CD4-positive, alpha-beta T cell (primary cell): ENCODE measurements at regions not wholly inside any gene's neighbourhood (a gene's known extent, or its start where the extent isn't known, plus 50 kb on each side); places are given as distances from the start of the nearest gene placed in this dataset.

Experiments
- ATAC-seq: fragments of 200-7000 bp; cut with Tn5 transposase; one replicate; pipeline ENCODE4 v1.10.0; 2022; ENCODE audit warnings: mild to moderate bottlenecking; ENCODE audit not compliant: poor library complexity
- CTCF ChIA-PET: fragments of 350-600 bp; sonication (Branson Sonifier 250); formaldehyde crosslinking; loops from one replicate; lab custom pipeline; 2021; ENCODE audit warnings: antibody characterized with exemption, inconsistent platforms; lab: Charles Lee
- POLR2A ChIA-PET: fragments of 350-600 bp; sonication (Branson Sonifier 250); formaldehyde crosslinking; loops from one replicate; lab custom pipeline; 2021; ENCODE audit warnings: antibody characterized with exemption, inconsistent platforms; lab: Charles Lee
- DNase-seq, 14 experiments: peaks; one replicate each; pipeline ENCODE4 v3.0.0-alpha.2; 2013 to 2020; ENCODE audit warnings: mixed read lengths in 2 of 14
- H3K27ac ChIP-seq, 2 donors: one replicate each; pipeline versions ENCODE4 v1.5.1 to v1.7.0; 2013; ENCODE audit warnings: low read length in 2 of 2, low read depth in 1 of 2, mild to moderate bottlenecking in 1 of 2
- H3K27me3 ChIP-seq, 2 experiments: 1 replicate in 1 of 2; 2 replicates in 1 of 2; pipeline versions ENCODE4 v1.6.1 to v1.7.0; 2013; ENCODE audit warnings: low read length in 2 of 2, control low read depth in 1 of 2, mild to moderate bottlenecking in 1 of 2, moderate library complexity in 1 of 2; ENCODE audit not compliant: insufficient read depth in 2 of 2, control insufficient read depth in 1 of 2
- H3K36me3 ChIP-seq: one replicate; pipeline ENCODE4 v1.6.1; 2013; ENCODE audit warnings: low read length, control low read depth; ENCODE audit not compliant: insufficient read depth
- H3K4me1 ChIP-seq: one replicate; pipeline ENCODE4 v1.6.1; 2013; ENCODE audit warnings: low read length, control low read depth; ENCODE audit not compliant: insufficient read depth
- H3K4me3 ChIP-seq: one replicate; pipeline ENCODE4 v1.5.1; 2013; ENCODE audit warnings: mild to moderate bottlenecking, low read length, moderate library complexity
- H3K9me3 ChIP-seq, 2 experiments: 1 replicate in 1 of 2; 2 replicates in 1 of 2; pipeline versions ENCODE4 v1.6.1 to v1.7.0; 2013; ENCODE audit warnings: low read length in 2 of 2, mild to moderate bottlenecking in 2 of 2, control low read depth in 1 of 2, moderate library complexity in 1 of 2; ENCODE audit not compliant: control insufficient read depth in 1 of 2, insufficient read depth in 1 of 2
- H3K27ac Mint-ChIP-seq: one replicate; pipeline ENCODE4 v1.8.0; 2020; ENCODE audit warnings: mixed read lengths
- H3K27me3 Mint-ChIP-seq: one replicate; pipeline ENCODE4 v1.8.0; 2021; ENCODE audit warnings: mixed read lengths
- H3K36me3 Mint-ChIP-seq: one replicate; pipeline ENCODE4 v1.8.0; 2021; ENCODE audit warnings: low read depth, mixed read lengths
- H3K4me1 Mint-ChIP-seq: one replicate; pipeline ENCODE4 v1.8.0; 2021; ENCODE audit warnings: low read depth, mixed read lengths
- H3K4me3 Mint-ChIP-seq: one replicate; pipeline ENCODE4 v1.8.0; 2020; ENCODE audit warnings: mild to moderate bottlenecking, mixed read lengths
- H3K9me3 Mint-ChIP-seq: one replicate; pipeline ENCODE4 v1.8.0; 2020; ENCODE audit warnings: mixed read lengths
- intact Hi-C, 2 experiments: fragments of 100-400 bp; cut with DNase I in 1 of 2; cut with micrococcal nuclease in 1 of 2; formaldehyde crosslinking; loops; one replicate each; pipeline versions ENCODE4 v1.15.1 to v1.9.0; 2023 to 2025; cut with DNase I, micrococcal nuclease
- TF ChIP-seq, protein P1 (sequence below): fragments of 200-600 bp; IDR thresholded peaks from one replicate; pipeline ENCODE4 v1.8.0; 2022; ENCODE audit warnings: antibody characterized with exemption, mild to moderate bottlenecking

GRCh38 chr9:27943501-27943900 is 370.2 kb upstream of the C9orf72 start:
- ATAC-seq: no peak
- H3K9me3 ChIP-seq: no peaks in the 10 kb centered on the region
- TF ChIP-seq, protein P1, sequence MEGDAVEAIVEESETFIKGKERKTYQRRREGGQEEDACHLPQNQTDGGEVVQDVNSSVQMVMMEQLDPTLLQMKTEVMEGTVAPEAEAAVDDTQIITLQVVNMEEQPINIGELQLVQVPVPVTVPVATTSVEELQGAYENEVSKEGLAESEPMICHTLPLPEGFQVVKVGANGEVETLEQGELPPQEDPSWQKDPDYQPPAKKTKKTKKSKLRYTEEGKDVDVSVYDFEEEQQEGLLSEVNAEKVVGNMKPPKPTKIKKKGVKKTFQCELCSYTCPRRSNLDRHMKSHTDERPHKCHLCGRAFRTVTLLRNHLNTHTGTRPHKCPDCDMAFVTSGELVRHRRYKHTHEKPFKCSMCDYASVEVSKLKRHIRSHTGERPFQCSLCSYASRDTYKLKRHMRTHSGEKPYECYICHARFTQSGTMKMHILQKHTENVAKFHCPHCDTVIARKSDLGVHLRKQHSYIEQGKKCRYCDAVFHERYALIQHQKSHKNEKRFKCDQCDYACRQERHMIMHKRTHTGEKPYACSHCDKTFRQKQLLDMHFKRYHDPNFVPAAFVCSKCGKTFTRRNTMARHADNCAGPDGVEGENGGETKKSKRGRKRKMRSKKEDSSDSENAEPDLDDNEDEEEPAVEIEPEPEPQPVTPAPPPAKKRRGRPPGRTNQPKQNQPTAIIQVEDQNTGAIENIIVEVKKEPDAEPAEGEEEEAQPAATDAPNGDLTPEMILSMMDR: no peak
- H3K27me3 ChIP-seq: no peaks in the 10 kb centered on the region
- intact Hi-C loops: no loop called here
- Mint-ChIP-seq H3K4me1 (no peaks in the 10 kb centered on the region), H3K27ac (no peak overlapping the region), H3K36me3 (no peaks in the 10 kb centered on the region), H3K27me3 (no peaks in the 10 kb centered on the region), H3K4me3 (no peak overlapping the region), H3K9me3 (no peaks in the 10 kb centered on the region)
- no peak overlapping the region for H3K4me3 ChIP-seq
- H3K36me3 ChIP-seq: no peaks in the 10 kb centered on the region
- no peak overlapping the region for H3K27ac ChIP-seq
- no peak for DNase-seq
- POLR2A ChIA-PET: no interaction called here
- no peaks in the 10 kb centered on the region for H3K4me1 ChIP-seq
- CTCF ChIA-PET: no interaction called here

DNA sequence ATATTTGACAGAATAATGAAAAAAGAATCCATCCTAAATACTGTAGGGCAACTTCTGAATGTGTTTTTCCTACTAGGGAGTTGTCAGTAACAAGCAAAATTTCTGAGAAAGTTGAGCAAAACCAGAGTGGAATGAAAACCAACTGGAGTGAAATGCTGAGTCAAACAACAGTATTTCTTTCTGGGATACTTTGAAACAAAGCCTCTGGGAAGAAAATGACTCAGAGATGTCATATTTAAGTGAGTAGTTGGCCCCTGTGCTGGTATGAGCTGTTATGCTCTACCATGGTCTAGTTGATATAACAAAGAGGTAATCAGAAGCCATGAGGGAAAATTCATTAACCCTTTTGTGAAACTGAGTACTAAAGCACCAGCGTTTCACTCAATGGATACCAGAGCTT is 372.1 kb upstream of the C9orf72 start:
- no peak for DNase-seq
- Histone ChIP-seq H3K27ac (no peak overlapping the region), H3K4me1 (no peaks in the 10 kb centered on the region), H3K4me3 (no peak overlapping the region), H3K27me3 (no peaks in the 10 kb centered on the region), H3K36me3 (no peaks in the 10 kb centered on the region), H3K9me3 (peaks cover 0 to 6% of the 10 kb centered on the region in 2 experiments)
- ChIA-PET CTCF (no interaction called here), POLR2A (no interaction called here)
- H3K4me1 Mint-ChIP-seq: no peaks in the 10 kb centered on the region
- H3K27ac Mint-ChIP-seq: no peak overlapping the region
- H3K36me3 Mint-ChIP-seq: no peaks in the 10 kb centered on the region
- TF ChIP-seq, protein P1: no peak
- H3K27me3 Mint-ChIP-seq: no peaks in the 10 kb centered on the region
- H3K4me3 Mint-ChIP-seq: no peak overlapping the region
- ATAC-seq: no peak
- intact Hi-C loops: no loop called here
- no peaks in the 10 kb centered on the region for H3K9me3 Mint-ChIP-seq

- Mint-ChIP-seq H3K4me3 (no peak overlapping the region), H3K27me3 (no peaks in the 10 kb centered on the region), H3K36me3 (no peaks in the 10 kb centered on the region), H3K4me1 (no peaks in the 10 kb centered on the region), H3K27ac (no peak overlapping the region), H3K9me3 (no peaks in the 10 kb centered on the region)
- no peaks in the 10 kb centered on the region for H3K27me3 ChIP-seq
- TF ChIP-seq, protein P1: no peak
- DNase-seq (no peak), ATAC-seq (no peak)
- no peaks in the 10 kb centered on the region for H3K4me1 ChIP-seq
- intact Hi-C loops: no loop called here
- H3K27ac ChIP-seq: no peak overlapping the region
- H3K36me3 ChIP-seq: no peaks in the 10 kb centered on the region
- peaks cover 0 to 6% of the 10 kb centered on the region in 2 experiments for H3K9me3 ChIP-seq
- no peak overlapping the region for H3K4me3 ChIP-seq
- ChIA-PET POLR2A (no interaction called here), CTCF (no interaction called here)
Measured at GRCh38 chr9:27950382-27950781, 377.1 kb upstream of the C9orf72 start.
